Thymus (tissue), 11 donors: ENCODE measurements at regions not wholly inside any gene's neighbourhood (a gene's known extent, or its start where the extent isn't known, plus 50 kb on each side); places are given as distances from the start of the nearest gene placed in this dataset.

Experiments
- DNase-seq, 9 donors: peaks; one replicate each; pipeline ENCODE4 v3.0.0-alpha.2; 2013; ENCODE audit warnings: low spot score in 9 of 9, low read depth in 6 of 9, missing footprints in 1 of 9
- H3K27ac ChIP-seq, 2 donors: one replicate each; pipeline ENCODE4 v1.5.1; 2013; ENCODE audit warnings: control low read depth in 1 of 2, low read depth in 1 of 2, low read length in 1 of 2, mild to moderate bottlenecking in 1 of 2, moderate library complexity in 1 of 2
- H3K27me3 ChIP-seq, 2 donors: one replicate each; pipeline ENCODE4 v1.5.1; 2013; ENCODE audit warnings: low read length in 1 of 2; ENCODE audit not compliant: control insufficient read depth in 2 of 2, insufficient read depth in 1 of 2
- H3K36me3 ChIP-seq, 2 donors: one replicate each; pipeline ENCODE4 v1.5.1; 2013; ENCODE audit warnings: low read length in 1 of 2, mild to moderate bottlenecking in 1 of 2, moderate library complexity in 1 of 2; ENCODE audit not compliant: control insufficient read depth in 2 of 2, insufficient read depth in 2 of 2
- H3K4me1 ChIP-seq, 2 donors: one replicate each; pipeline ENCODE4 v1.5.1; 2013; ENCODE audit warnings: low read length in 2 of 2; ENCODE audit not compliant: control insufficient read depth in 2 of 2, insufficient read depth in 2 of 2
- H3K4me3 ChIP-seq, 2 donors: one replicate each; pipeline ENCODE4 v1.5.1; 2013; ENCODE audit warnings: low read length in 2 of 2, control low read depth in 1 of 2, mild to moderate bottlenecking in 1 of 2
- H3K9me3 ChIP-seq, 2 donors: one replicate each; pipeline ENCODE4 v1.5.1; 2013; ENCODE audit warnings: low read length in 1 of 2, mild to moderate bottlenecking in 1 of 2; ENCODE audit not compliant: control insufficient read depth in 2 of 2, insufficient read depth in 1 of 2
- WGBS: extraction: QIAGEN DNeasy Blood & Tissue Kit; methylation state at CpG from one replicate; pipeline ENCODE4 v1.1.7; 2013; 5-methylcytosine and 5-hydroxymethylcytosine counted together
- donor health status: healthy.

DNA sequence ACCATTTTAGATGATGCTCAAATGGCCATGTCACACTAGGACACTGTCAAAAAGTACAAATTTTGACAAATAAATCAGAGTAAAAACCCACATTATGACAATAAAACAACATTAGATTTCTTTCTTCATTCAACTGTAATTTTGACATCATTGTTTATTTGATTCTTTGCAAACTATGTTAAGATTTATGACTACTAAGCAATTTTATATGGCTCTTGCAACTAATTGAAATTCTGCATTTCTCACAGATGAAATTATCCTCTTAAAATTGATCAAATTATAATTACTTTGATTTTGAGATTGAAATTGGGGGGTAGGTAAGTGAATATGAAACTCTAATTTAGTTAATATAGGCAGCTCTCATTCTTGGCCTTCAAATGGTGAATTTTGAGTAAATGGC, 59.8 kb downstream of the ATOH1 start:
- DNase-seq: no peak
- Histone ChIP-seq H3K27ac (no peak overlapping the region), H3K36me3 (no peaks in the 10 kb centered on the region), H3K27me3 (no peaks in the 10 kb centered on the region), H3K4me1 (no peaks in the 10 kb centered on the region), H3K4me3 (no peak overlapping the region), H3K9me3 (no peaks in the 10 kb centered on the region)

DNA sequence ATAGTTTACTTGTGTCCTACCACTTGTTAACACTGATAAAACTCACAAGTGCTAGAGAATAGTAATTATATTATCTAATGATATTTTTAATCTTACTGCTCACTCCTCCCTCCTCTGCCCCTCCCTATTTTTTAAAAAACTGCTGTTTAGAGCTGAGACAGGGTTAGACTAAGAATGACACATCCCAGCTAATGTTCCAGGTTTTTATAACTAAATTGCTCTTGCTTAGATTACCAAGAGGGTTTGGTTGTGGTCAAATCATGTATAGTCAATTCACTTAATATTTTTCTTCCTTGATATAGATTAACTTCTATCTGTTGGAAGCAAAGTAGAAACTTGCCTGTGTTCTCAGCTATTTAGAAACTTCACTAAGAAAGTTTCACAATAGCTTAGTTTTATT, 60.2 kb downstream of the ATOH1 start:
- no peak for DNase-seq
- Histone ChIP-seq H3K9me3 (no peaks in the 10 kb centered on the region), H3K27me3 (no peaks in the 10 kb centered on the region), H3K4me3 (no peak overlapping the region), H3K27ac (no peak overlapping the region), H3K4me1 (no peaks in the 10 kb centered on the region), H3K36me3 (no peaks in the 10 kb centered on the region)

GRCh38 chr4:93891244-93891643, 62.7 kb downstream of the ATOH1 start:
- no peaks in the 10 kb centered on the region for H3K4me1 ChIP-seq
- H3K4me3 ChIP-seq: no peak overlapping the region
- no peaks in the 10 kb centered on the region for H3K9me3 ChIP-seq
- no peak overlapping the region for H3K27ac ChIP-seq
- DNase-seq: no peak
- no peaks in the 10 kb centered on the region for H3K27me3 ChIP-seq
- H3K36me3 ChIP-seq: no peaks in the 10 kb centered on the region
- 94% methylated on average over 2 of the region's 2 CpGs for WGBS

GRCh38 chr4:93894995-93895394, 66.4 kb downstream of the ATOH1 start:
- no peaks in the 10 kb centered on the region for H3K4me1 ChIP-seq
- no peak overlapping the region for H3K4me3 ChIP-seq
- no peak for DNase-seq
- 81% methylated on average over 2 of the region's 2 CpGs for WGBS
- H3K27ac ChIP-seq: no peak overlapping the region
- H3K27me3 ChIP-seq: no peaks in the 10 kb centered on the region
- no peaks in the 10 kb centered on the region for H3K9me3 ChIP-seq
- no peaks in the 10 kb centered on the region for H3K36me3 ChIP-seq

GRCh38 chr4:93896516-93896915, 68.0 kb downstream of the ATOH1 start:
- Histone ChIP-seq H3K27me3 (no peaks in the 10 kb centered on the region), H3K36me3 (no peaks in the 10 kb centered on the region), H3K27ac (no peak overlapping the region), H3K9me3 (no peaks in the 10 kb centered on the region), H3K4me1 (no peaks in the 10 kb centered on the region), H3K4me3 (no peak overlapping the region)
- no peak for DNase-seq
- 60% methylated on average over 1 of the region's 1 CpG for WGBS

DNA sequence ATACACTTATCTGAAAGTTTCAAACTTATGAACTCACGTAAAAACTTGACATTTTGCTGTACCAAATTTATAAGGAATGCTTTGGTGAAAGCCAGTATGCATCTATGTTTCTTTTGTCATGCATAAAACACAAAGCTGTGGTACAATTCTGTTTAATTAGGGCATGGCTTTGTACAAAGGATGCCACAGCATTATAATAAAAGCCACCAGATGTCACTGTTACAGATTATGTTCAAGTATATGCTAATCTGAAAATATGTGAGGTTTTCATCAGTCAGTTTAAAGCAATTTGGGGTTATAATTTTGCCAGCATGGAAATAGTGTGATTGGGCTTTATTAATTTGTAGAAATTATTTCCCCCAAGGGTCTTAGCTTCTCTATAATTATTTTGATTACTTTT, 69.0 kb downstream of the ATOH1 start:
- WGBS: 89% methylated on average over 1 of the region's 1 CpG

DNA sequence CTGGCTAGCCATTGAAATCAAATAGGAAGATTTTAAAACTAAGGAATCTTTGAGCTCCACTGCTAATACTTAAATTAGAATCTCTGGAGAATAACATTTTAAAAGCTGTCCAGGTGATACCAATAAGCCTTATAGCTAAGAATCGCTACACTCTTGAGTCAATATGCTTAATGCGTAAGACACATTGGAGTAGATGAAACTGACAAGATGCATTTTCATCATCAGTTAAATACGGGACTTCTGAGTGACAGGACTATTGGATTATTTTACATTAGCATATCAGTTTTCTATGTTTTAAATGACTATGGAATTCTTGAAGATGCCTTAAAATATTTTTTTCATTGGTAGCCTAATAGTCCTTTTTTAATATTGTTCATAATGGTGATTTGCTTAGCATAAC, 80.2 kb downstream of the ATOH1 start:
- H3K4me3 ChIP-seq: no peak overlapping the region
- no peak for DNase-seq
- no peaks in the 10 kb centered on the region for H3K4me1 ChIP-seq
- no peak overlapping the region for H3K27ac ChIP-seq
- no peaks in the 10 kb centered on the region for H3K9me3 ChIP-seq
- H3K27me3 ChIP-seq: no peaks in the 10 kb centered on the region
- H3K36me3 ChIP-seq: no peaks in the 10 kb centered on the region
- WGBS: 98% methylated on average over 3 of the region's 3 CpGs

More for the DNA sequence above, 69.0 kb downstream of the ATOH1 start:
- Histone ChIP-seq H3K4me3 (no peak overlapping the region), H3K27me3 (no peaks in the 10 kb centered on the region), H3K36me3 (no peaks in the 10 kb centered on the region), H3K27ac (no peak overlapping the region), H3K9me3 (no peaks in the 10 kb centered on the region), H3K4me1 (no peaks in the 10 kb centered on the region)
- DNase-seq: peak in 1 of 9 donors; percentile 4

DNA sequence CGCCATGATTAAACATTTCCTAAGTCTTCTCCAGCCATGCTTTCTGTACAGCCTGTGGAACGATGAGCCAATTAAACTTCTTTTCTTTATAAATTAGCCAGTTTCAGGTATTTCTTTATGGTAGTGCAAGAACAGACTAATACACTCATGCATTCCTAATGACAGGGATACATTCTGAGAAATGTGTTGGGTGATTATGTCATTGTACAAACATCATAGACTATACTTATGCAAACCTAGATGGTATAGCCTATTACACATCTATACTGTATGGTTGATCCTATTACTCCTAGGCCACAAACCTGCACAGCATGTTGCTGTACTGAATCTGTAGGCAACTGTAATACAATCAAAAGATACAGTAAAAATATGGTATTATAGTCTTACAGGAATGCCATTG, 83.1 kb downstream of the ATOH1 start:
- Histone ChIP-seq H3K4me3 (no peak overlapping the region), H3K27me3 (no peaks in the 10 kb centered on the region), H3K27ac (no peak overlapping the region), H3K4me1 (no peaks in the 10 kb centered on the region), H3K36me3 (no peaks in the 10 kb centered on the region), H3K9me3 (no peaks in the 10 kb centered on the region)
- no peak for DNase-seq
- 97% methylated on average over 2 of the region's 2 CpGs for WGBS

GRCh38 chr4:93912146-93912545, 83.6 kb downstream of the ATOH1 start:
- DNase-seq: no peak
- Histone ChIP-seq H3K4me3 (no peak overlapping the region), H3K27me3 (no peaks in the 10 kb centered on the region), H3K4me1 (no peaks in the 10 kb centered on the region), H3K9me3 (no peaks in the 10 kb centered on the region), H3K27ac (no peak overlapping the region), H3K36me3 (no peaks in the 10 kb centered on the region)
- WGBS: 95% methylated on average over 2 of the region's 2 CpGs

DNA sequence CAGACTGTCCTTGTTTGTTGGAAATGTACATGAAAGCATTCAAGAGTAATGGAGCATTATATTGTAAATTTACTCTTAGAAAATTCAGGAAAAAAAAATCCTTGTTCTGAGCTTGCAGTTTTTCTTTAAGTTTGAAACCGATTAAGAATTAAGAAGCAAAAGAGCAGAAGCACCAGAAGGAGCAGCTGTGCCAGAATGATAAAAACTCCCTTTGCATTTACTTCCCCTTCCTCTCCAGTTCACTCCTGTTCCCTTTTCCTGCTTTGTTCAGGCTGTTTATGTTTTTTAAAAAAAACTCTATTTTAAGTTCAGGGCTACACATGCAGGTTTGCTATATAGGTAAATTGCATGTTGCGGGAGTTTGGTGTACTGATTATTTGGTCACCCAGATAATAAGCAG, 90.3 kb downstream of the ATOH1 start:
- Histone ChIP-seq H3K27ac (no peak overlapping the region), H3K27me3 (no peaks in the 10 kb centered on the region), H3K36me3 (no peaks in the 10 kb centered on the region), H3K9me3 (no peaks in the 10 kb centered on the region), H3K4me3 (no peak overlapping the region), H3K4me1 (no peaks in the 10 kb centered on the region)
- DNase-seq: no peak
- WGBS: 46% methylated on average over 2 of the region's 2 CpGs
